GM18511 (cell line): ENCODE measurements at regions not wholly inside any gene's neighbourhood (a gene's known extent, or its start where the extent isn't known, plus 50 kb on each side); places are given as distances from the start of the nearest gene placed in this dataset.
"Not testable (repeated sequence)": the region's sequence is repeated elsewhere in the genome, so short reads cannot be mapped to it uniquely, and the experiment has no call there.

Experiments
- ATAC-seq: cut with Tn5 transposase; IDR thresholded peaks from one replicate; pipeline ENCODE4 v1.9.1; 2021; ENCODE audit warnings: mild to moderate bottlenecking, moderate library complexity; ENCODE audit not compliant: unreplicated experiment

- ATAC-seq: no peak
Observed at GRCh38 chr13:107928762-107929161, 286.6 kb downstream of the LIG4 start.

- no peak for ATAC-seq
Observed at GRCh38 chr13:107927557-107927956, 287.8 kb downstream of the LIG4 start.

GRCh38 chr13:107926515-107926914, 288.8 kb downstream of the LIG4 start:
- ATAC-seq: not testable (repeated sequence)

- not testable (repeated sequence) for ATAC-seq
Observed at GRCh38 chr13:107916902-107917301, 298.4 kb downstream of the LIG4 start.

- ATAC-seq: no peak
Observed at GRCh38 chr13:107912745-107913144, 302.6 kb downstream of the LIG4 start.

- ATAC-seq: no peak
Observed at GRCh38 chr13:107907065-107907805, 308.1 kb downstream of the LIG4 start.

- no peak for ATAC-seq
Observed at GRCh38 chr13:107906131-107906530, 309.2 kb downstream of the LIG4 start.

- ATAC-seq: no peak
Observed at GRCh38 chr13:107901996-107902562, 313.3 kb downstream of the LIG4 start.

- ATAC-seq: no peak
Observed at GRCh38 chr13:107901230-107901629, 314.1 kb downstream of the LIG4 start.

GRCh38 chr13:107900775-107901174, 314.6 kb downstream of the LIG4 start:
- ATAC-seq: no peak

- no peak for ATAC-seq
Observed at GRCh38 chr13:107886118-107886517, 329.2 kb downstream of the LIG4 start.

- no peak for ATAC-seq
Observed at GRCh38 chr13:107884564-107884963, 330.8 kb downstream of the LIG4 start.

GRCh38 chr13:107883561-107884175, 331.7 kb downstream of the LIG4 start:
- no peak for ATAC-seq

GRCh38 chr13:107882708-107883560, 332.4 kb downstream of the LIG4 start:
- no peak for ATAC-seq

GRCh38 chr13:107881362-107881761, 334.0 kb downstream of the LIG4 start:
- ATAC-seq: no peak

GRCh38 chr13:107874456-107874855, 340.9 kb downstream of the LIG4 start:
- ATAC-seq: no peak

GRCh38 chr13:107873926-107874325, 341.4 kb downstream of the LIG4 start:
- ATAC-seq: no peak

GRCh38 chr13:107870400-107870799, 344.9 kb downstream of the LIG4 start:
- no peak for ATAC-seq

- no peak for ATAC-seq
Observed at GRCh38 chr13:107867701-107868661, 347.4 kb downstream of the LIG4 start.

GRCh38 chr13:107866941-107867623, 348.3 kb downstream of the LIG4 start:
- ATAC-seq: no peak
